ENCODE measurements at regions not wholly inside any gene's neighbourhood (a gene's known extent, or its start where the extent isn't known, plus 50 kb on each side); places are given as distances from the start of the nearest gene placed in this dataset.
"Not testable (repeated sequence)": the region's sequence is repeated elsewhere in the genome, so short reads cannot be mapped to it uniquely, and the experiment has no call there.

DNA sequence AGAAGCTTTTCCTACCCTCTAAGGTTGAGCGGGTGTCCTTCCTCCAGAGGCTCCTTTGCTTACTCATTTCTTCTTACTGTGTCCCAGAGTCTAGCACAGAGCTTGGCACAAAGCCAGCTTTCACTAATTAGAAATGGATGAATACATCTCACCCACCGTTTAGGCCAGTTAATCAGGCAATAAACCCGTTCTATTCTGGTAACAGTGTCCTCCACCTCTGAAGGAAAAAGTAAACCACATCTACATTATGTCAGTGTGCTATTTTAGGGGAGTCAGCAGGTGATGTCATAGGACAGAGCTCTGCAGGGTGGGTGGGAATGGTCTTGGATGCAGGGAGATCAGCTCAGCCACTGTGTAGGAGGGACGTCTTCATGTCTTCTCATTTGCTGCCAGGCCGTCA lies 109.2 kb downstream of the OSTF1 start:
- FAIRE-seq (no peak), DNase-seq (ENCODE audit: low spot score) (peak; percentile 9)

DNA sequence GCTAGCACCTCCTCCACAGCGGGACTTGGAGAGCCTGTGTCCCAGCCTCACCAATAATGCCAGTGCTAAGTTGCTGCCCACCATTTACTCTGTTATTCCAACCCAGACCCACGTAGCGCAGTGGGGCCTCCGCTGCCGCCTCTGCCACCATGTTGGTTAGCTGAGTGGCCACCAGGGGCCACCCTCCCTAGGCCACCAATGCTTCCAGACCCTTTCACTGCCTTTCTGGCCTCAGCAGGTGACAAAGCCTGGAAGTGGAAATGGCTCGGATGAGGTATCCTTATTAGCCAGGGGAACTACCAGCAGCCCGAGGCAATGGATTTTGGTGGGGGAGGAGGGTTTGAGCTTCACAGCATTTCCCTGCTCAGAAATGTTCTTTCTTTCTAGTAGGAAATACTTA lies 110.1 kb downstream of the OSTF1 start:
- FAIRE-seq: no peak
- DNase-seq (ENCODE audit: low spot score): no peak

DNA sequence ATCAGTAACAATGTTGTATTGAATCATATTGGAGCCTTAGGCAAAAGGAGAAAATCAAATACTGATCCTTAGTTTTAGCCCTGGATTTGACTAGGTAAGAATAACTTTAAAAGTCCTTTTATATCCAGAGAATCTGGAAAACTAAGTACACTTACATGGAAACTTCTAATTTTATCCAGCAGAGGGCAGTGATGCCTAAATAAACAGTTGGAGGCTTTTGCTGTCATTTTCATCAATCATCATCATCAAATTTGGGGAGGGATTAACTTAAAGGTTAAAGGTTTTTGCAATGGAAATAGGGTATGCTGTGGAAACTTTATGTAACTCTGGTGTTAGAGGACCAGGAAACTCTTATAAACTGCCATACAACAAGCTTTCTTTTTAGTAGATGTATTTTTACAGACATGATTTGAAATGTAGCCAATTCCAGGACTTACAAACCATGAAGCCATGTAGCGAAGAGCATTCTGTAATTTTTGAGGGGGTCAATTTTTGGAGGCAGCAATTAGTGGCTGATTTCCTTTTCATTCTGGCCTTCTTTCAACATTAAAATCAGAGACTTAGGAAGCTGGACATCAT lies 112.7 kb downstream of the OSTF1 start:
- peak; percentile 25 for DNase-seq (ENCODE audit: low spot score)
- FAIRE-seq: no peak

DNA sequence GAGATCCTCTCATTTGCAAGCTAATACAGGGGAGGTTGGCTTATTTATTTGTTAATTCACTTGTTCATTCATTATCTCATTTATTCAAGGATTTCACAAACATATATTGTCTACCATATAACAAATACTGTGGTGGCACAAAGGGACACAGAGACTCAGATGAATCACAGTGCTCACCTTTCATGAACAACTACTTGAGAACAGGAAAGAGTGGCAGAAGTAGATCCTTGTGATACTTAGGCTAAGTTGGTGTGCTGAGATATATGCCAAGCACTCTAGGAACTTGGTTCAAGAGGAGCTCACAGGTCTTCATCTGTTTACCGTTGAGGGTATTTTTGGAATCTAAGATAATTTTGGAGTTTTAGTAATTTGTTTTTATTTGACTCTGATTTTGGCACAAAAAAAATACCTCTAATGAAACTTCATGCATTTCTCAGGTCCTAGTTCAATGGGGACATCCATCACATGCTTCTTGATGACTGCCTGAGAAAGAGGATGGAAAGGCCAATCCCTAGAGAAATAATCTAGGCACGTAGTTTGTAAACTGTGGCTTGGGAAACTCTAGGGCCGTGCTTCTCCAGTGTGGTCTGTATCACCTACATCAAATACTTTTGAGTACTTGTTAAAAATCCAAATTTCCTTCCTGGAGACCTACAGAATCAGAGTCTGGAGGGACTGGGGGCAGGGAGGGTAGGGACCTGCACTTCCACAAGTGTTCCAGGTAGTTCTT lies 113.3 kb downstream of the OSTF1 start:
- DNase-seq (ENCODE audit: low spot score): no peak
- no peak for FAIRE-seq

DNA sequence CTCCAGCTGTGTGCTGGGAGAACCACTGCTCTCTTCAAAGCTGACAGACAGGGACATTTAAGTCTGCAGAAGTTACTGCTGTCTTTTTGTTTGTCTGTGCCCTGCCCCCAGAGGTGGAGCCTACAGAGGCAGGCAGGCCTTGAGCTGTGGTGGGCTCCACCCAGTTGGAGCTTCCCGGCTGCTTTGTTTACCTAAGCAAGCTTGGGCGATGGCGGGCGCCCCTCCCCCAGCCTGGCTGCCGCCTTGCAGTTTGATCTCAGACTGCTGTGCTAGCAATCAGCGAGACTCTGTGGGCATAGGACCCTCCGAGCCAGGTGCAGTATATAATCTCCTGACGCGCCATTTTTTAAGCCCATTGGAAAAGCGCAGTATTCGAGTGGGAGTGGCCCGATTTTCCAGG lies 119.7 kb downstream of the OSTF1 start:
- not testable (repeated sequence) for FAIRE-seq; DNase-seq (ENCODE audit: low spot score)

DNA sequence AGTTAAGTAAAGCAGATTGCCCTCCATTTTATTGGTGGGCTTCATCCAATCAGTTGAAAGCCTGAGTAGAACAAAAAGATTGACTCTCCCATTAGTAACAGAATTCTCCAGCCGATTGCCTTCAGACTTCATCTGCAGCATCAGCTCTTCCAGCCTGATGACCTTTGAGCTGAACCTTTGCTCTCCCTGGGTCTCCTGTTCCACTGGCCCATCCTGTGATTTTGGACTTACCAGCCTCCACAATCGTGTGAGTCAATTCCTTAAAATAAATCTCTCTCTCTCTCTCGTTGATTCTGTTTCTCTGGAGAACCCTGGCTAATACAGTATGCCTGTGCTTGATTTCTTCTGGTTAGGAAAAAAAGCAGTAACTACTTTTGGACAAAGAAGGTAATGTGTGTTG lies 121.9 kb downstream of the OSTF1 start:
- FAIRE-seq (no peak), DNase-seq (ENCODE audit: low spot score) (no peak)

DNA sequence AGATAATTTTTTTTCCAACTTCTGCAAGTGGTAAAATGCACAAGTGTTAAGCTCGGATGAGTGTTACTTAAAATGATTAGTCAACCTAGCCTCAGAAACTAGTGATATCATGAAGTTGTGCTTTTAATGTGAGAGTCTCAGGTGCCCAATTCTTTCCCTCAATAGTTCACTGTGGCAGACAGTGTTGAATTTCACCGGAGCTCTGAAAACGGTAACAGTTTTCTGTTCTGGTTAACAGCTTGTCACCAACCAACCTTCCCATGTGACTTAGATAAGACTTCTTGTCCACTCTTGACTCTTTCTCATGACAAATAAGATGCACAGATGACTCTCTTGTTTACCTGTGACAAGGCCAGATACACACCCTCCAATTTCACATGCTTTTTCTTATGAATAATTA lies 125.5 kb downstream of the OSTF1 start:
- FAIRE-seq (no peak), DNase-seq (ENCODE audit: low spot score) (no peak)

DNA sequence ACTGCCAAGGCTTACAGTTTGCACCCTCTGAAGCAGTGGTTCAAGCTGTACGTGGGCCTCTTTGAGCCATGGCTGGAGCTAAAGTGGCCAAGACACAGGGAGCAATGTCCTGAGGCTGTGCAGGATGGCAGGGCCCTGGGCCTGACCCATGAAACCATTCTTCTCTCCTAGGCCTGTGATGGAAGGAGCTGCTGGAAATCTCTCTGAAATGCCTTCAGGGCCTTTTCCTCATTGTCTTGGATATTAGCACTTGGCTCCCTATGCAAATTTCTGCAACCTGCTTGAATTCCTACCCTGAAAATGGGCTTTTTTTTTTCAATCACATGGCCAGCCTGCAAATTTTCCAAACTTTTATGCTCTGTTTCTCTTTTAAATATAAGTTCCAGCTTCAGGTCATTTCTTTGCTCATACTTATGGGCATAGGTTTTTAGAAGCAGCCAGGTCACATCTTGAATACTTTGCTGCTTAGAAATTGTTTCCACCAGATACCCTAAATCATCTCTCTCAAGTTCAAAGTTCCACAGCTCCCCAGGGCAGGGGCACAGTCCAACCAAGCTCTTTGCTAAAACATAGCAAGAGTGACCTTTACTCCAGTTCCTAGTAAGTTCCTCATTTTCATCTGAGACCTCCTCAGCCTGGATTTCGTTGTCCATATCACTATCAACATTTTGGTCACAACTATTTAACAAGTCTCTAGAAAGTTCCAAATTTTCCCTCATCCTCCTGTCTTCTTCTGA lies 138.3 kb downstream of the OSTF1 start:
- no peak for DNase-seq (ENCODE audit: low spot score)
- no peak for FAIRE-seq

DNA sequence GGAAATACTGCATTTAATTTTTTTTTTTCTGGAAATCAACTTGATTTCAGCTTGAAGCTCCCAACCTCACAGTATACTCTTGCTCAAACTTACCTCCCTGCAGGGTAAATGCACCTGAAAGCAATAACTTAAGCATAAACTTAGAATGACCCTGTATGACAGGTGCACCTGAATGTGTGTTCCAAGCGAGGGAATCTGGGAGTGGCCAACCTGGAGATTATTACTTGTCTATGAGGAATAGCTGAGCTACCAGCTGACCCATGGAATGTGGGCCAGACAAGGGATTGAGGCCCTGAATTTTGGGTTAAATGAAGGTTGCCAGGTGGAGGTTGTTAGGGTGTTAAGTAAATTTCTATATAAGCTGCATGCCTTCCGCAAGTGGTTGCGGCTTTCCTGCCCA lies 140.6 kb downstream of the OSTF1 start:
- DNase-seq (ENCODE audit: low spot score) (no peak), FAIRE-seq (no peak)

DNA sequence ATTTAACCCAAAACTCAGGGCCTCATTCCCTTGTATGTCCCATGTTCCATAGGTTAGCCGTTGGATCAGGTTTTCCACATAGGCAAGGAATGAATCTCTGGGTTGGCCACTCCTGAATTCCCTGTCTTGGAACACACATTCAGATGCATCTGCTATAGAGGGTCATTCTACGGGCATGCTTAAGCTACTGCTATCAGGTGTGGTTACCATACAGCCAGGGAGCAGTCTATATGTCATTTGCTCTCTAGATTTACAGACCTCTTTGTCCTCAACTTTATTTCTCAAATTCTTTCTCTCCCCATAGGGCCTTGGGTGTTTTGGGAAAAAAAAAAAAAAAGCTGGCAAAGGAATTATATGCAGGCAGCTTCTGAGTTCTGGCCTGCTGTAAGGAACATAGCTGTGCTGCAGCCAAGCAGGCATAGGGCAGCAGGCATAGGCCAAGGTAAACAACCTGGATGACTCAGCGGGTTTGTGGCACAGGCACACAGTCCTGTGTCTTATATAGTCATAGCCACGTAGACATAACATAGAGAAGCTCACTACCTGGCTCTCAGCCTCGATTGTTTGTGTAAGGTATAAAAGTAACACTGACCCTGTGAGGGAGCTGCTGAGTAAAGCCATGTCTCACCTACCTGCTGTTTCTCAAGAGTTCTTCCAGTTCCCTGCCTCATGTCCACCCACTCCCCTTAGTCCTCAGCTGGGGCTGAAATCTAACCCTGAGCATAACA lies 141.5 kb downstream of the OSTF1 start:
- DNase-seq (ENCODE audit: low spot score): no peak

DNA sequence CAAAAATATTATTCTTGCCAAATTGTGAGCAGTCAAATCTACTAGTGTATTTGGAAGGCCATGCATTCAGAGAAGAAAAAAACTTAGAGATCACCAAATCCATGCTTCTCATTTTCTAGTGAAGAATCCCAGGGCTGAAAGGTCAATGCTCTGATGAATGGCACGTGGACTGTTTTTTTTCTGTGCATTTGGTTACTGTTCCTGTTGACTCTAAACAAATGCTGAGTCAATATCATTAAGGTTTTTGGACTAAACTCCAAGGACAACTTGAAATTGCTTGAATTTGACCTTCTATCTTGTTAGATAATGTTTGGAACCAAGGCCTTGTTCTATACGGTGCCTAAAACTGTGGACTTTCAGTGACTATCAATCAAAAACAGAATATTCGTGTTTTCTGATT lies 142.2 kb downstream of the OSTF1 start:
- DNase-seq (ENCODE audit: low spot score) (no peak), FAIRE-seq (no peak)

More for the DNA sequence above, 141.5 kb downstream of the OSTF1 start:
- FAIRE-seq: no peak

DNA sequence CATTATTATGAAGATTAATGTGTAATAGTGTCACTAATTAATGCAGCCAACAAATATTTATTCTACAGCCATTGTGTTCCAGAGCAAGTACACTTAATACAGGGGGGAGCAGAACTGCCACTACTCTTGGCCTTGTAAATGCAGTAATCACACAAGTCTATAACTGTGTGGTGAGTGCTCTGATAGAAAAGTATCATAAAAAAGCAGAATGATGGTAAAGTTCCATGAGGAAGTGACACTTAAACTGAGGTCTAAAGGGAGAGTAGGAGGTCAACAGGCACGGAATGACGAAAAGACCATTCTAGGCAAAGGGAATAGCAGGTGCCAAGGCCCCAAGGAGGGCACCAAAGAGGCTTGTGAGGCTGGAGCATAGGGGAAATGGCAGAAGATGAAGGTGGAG lies 142.9 kb downstream of the OSTF1 start:
- FAIRE-seq (no peak), DNase-seq (ENCODE audit: low spot score) (no peak)

DNA sequence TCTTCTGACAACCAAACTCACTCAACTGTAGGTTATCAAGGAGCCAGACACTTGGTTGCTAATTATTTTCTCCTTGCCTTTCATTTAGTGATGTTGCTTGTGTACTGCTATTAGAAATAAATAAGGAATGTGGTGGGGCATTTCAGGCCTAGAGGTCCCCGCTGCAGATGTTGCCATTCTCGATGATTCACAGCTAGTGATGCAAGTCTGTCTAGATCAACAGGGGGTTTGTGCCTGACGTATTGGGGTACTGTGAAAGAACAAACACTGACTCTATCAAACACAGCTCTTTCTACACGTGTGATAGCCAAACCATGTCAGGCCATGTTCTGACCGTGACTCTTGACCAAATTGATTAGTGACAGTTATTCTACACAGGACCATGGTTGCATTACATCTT lies 144.7 kb downstream of the OSTF1 start:
- FAIRE-seq: no peak
- DNase-seq (ENCODE audit: low spot score): no peak

DNA sequence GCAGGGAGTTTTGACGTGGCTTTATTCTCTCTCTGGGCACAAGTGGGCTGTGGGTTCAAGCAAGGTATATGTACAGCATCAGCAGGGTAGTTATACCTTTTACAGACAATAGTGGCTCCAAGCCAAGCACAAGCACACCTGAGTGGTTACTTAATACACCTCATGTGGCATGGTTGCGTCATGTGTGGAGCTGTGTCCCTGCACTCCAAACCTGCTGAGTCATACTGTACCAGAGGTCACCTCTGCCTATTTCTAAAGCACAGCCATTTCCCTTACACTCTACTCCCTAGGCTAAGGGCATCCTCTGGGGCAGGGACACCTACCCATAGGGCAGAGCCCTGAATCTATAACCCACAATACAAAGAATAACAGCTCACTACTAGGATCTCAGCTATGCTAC lies 147.3 kb downstream of the OSTF1 start:
- no peak for FAIRE-seq
- no peak for DNase-seq (ENCODE audit: low spot score)

DNA sequence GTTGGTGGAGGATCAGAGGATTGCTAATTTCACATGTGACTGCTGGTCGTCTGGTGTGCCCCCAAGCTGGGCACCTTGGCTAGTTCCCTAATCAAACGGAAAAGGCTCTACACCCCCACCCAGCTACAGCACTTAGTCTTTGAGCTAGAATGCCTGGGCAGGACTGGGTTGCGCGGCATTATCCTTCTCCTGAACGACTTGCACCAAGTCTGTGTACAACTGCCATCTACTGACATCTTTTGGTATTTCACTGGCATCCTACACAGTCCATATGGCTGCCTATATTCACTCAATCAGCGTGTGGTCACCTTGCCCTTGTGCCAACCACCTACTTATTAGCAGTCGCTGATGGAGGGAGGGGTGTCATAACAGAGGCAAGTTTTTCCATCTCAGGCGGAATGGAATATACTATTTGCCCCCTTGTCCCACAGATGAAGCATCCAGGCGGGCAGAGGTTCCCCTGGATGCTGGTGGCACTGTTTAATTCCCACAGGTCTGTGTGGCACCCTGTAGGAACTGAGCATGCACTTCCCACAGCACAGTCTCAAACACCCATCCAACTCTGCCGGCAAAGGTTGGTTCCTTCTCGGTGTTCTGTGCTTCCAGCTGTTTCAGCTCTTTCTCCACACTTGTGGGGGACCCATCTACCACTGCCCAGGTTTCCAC lies 150.1 kb downstream of the OSTF1 start:
- FAIRE-seq: no peak
- no peak for DNase-seq (ENCODE audit: low spot score)

DNA sequence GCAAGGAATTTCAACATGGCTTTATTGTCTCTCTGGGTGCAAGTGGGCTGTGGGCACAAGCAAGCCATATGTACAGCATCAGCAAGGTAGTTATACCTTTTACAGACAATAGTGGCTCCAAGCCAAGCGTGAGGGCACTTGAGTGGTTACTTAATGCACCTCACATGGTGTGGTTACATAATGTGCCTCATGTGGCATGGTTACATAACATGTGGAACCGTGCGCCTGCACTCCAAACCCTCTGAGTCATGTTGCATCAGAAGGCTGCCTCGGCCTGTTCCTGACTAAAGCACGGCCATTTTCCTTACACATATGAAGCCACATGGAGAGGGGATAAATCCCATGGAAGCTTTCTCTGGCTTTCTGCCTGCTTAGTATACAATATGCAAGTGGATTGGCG lies 150.9 kb downstream of the OSTF1 start:
- FAIRE-seq (peak; percentile 88), DNase-seq (ENCODE audit: low spot score) (peak; percentile 24)

DNA sequence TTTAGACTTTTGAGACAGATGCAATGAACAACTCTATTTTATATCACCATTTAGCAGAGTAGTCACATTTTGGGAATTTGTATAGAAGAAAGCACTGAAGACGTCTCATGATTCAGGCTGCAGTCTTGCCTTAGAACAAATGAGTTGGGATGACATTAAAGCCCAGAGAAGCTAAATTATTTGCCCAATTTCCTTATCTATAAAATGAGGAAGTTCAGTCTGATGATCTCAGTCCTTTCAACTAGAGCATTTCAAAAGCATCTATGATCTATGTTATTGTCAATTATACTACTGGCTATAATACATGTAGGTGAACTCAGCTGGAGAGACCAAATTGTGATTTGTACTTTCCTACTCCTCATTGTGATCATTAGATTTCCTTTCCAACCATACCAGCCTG lies 154.1 kb downstream of the OSTF1 start:
- no peak for DNase-seq (ENCODE audit: low spot score)
- no peak for FAIRE-seq

DNA sequence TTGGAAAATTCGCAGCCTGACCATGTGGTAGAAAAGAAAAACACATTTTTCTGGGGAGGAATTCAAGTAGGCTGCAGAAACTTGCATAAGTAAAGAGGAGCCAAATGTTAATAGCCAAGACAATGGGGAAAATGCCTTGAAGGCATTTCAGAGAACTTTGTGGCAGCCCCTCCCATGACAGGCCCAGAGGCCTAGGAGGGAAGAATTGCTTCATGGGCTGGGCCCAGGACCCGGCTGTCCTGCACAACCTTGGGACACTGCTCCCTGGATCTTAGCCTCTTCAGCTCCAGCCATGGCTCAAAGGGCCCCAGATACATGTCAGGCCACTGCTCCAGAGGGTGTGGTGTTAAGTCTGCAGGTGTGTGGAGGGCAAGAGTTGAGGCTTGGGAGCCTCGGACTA lies 158.6 kb downstream of the OSTF1 start:
- no peak for DNase-seq (ENCODE audit: low spot score)
- no peak for FAIRE-seq

DNA sequence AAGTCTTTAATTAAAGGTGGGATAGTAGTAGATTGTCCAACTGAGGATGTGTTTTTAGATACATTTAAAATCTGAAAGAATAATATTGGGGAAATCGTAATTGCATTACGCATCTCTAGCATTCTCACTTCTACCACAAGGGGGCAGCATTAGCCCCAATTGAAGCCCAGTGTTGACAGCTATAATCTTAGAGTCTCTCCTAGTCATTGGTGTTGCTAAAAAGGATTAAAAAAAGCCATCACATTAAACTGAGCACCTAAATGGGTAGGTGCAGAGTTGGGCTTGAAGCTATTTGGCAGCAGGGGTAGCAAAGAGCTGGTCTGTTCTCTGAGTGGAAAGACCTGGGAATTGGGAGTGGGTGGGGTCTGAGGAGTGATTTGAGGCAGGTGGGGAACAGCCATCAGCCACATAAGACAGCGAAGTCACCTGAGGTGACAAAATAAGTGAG lies 177.2 kb downstream of the OSTF1 start:
- FAIRE-seq (no peak), DNase-seq (ENCODE audit: low spot score) (peak; percentile 39)

DNA sequence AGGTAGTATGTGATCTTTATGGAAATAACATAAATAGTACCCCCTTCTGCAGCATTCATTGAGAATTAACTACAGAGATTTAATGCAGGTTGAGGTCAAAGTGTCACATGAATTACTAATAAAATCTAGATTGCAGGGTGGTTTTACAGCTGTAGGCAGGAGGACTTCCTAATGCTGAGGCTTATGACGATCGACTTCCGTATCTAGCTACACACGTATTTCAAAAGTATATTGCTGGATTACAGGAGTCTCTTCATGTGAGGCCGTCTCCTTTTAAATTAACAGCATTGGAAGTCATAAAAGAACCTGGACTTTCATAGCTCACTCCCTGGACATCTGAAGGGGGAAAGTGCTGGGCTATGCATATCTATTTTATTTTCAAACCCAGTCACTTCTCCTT lies 180.9 kb downstream of the OSTF1 start:
- FAIRE-seq: no peak

DNA sequence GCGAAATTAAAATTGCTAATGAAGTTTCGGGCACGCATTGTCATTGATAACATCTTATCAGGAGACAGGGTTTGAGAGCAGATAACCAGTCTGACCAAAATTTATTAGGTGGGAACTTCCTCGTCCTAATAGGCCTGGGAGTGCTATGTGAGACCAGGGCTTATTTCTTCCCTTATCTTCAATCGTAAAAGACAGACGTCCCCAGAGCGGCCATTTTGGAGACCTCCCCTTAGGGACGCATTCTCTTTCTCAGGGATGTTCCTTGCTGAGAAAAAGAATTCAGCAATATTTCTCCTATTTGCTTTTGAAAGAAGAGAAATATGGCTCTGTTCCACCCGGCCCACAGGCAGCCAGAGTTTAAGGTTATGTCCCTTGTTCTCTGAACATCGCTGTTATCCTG lies 184.7 kb downstream of the OSTF1 start:
- not testable (repeated sequence) for FAIRE-seq; DNase-seq (ENCODE audit: low spot score)

More for the DNA sequence above, 180.9 kb downstream of the OSTF1 start:
- no peak for DNase-seq (ENCODE audit: low spot score)
